ENCODE measurements at regions not wholly inside any gene's neighbourhood (a gene's known extent, or its start where the extent isn't known, plus 50 kb on each side); places are given as distances from the start of the nearest gene placed in this dataset.

- H3K9me3 ChIP-seq (ENCODE audit: control insufficient read depth, low read depth, low read length): no peaks in the 10 kb centered on the region
- H3K36me3 ChIP-seq (ENCODE audit: control insufficient read depth, insufficient read depth, low read length): no peaks in the 10 kb centered on the region
- H3K4me3 ChIP-seq (ENCODE audit: low read length): no peak overlapping the region
- no peaks in the 10 kb centered on the region for H3K4me1 ChIP-seq (ENCODE audit: control insufficient read depth, insufficient read depth, low read length)
- no CpG with 5 or more reads among the region's 21 CpGs for WGBS (ENCODE audit: insufficient coverage, low lambda C conversion rate)
- no peak overlapping the region for H3K27ac ChIP-seq (ENCODE audit: low read length)
- DNase-seq: no peak
- no peaks in the 10 kb centered on the region for H3K27me3 ChIP-seq (ENCODE audit: control insufficient read depth, insufficient read depth, low read length)
Observed at GRCh38 chr2:103361712-103362111, 599.9 kb downstream of the TMEM182 start.

DNA sequence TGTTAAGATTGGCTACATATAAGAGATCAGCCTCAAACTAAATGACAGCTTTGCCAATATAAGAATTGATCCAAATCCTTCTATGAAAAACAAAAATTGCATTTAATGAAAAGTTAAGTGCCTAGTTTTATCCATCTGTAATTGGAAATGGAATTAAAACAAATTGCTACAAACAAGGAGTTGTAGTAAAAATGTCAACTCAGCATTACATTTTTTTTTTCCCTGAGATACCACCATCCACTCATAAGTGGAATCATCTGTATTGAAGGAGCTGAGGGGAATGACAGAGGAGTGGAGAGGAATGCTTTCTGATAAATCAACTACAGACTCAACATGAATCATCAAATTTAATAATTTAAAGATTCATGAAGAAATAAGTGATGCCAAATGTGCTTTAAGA lies 601.8 kb downstream of the TMEM182 start:
- H3K27me3 ChIP-seq (ENCODE audit: control insufficient read depth, insufficient read depth, low read length): no peaks in the 10 kb centered on the region

DNA sequence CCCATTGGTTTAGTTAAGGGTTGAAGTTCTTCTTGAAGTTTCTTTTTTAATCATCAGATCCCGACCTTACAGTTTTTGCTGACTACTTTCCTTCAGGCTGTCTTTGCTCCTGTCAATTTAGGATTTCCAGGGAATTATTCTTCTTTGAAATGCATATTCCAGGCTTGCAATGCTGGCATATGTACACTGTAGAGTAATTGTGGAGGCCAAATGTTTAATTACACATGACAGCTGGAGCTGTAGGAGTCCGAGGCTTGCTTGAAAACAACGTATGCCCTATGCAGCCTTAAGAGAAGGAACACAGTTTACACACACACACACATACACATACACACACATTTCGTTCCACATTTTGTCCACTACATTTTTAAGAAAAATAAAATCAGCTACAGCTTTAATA lies 602.3 kb downstream of the TMEM182 start:
- Histone ChIP-seq H3K9me3 (ENCODE audit: control insufficient read depth, low read depth, low read length) (no peaks in the 10 kb centered on the region), H3K4me1 (ENCODE audit: control insufficient read depth, insufficient read depth, low read length) (no peaks in the 10 kb centered on the region), H3K4me3 (ENCODE audit: low read length) (no peak overlapping the region), H3K36me3 (ENCODE audit: control insufficient read depth, insufficient read depth, low read length) (no peaks in the 10 kb centered on the region), H3K27ac (ENCODE audit: low read length) (no peak overlapping the region), H3K27me3 (ENCODE audit: control insufficient read depth, insufficient read depth, low read length) (no peaks in the 10 kb centered on the region)
- WGBS (ENCODE audit: insufficient coverage, low lambda C conversion rate): no CpG with 5 or more reads among the region's 4 CpGs
- no peak for DNase-seq

More for the DNA sequence above, 601.8 kb downstream of the TMEM182 start:
- Histone ChIP-seq H3K4me3 (ENCODE audit: low read length) (no peak overlapping the region), H3K9me3 (ENCODE audit: control insufficient read depth, low read depth, low read length) (no peaks in the 10 kb centered on the region), H3K27ac (ENCODE audit: low read length) (no peak overlapping the region), H3K36me3 (ENCODE audit: control insufficient read depth, insufficient read depth, low read length) (no peaks in the 10 kb centered on the region), H3K4me1 (ENCODE audit: control insufficient read depth, insufficient read depth, low read length) (no peaks in the 10 kb centered on the region)
- no peak for DNase-seq

DNA sequence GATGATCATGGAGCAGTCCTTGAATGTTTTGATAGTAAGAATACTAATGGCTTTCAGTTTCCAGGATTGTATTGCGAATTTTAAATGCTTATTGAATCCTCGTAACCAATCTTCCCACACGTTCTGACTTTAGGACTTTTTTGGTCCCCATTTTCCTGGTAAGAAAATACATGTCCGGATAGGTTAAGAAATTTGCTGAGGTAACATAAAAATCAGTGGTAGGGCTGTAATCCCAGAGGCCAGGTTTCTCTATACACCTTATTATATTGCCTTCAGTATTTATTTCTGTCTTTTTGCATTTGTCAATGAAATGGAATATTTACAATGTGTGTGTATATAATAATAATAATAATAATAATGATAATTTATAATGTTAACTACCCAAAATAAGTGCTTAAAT lies 603.2 kb downstream of the TMEM182 start:
- Histone ChIP-seq H3K9me3 (ENCODE audit: control insufficient read depth, low read depth, low read length) (no peaks in the 10 kb centered on the region), H3K27ac (ENCODE audit: low read length) (no peak overlapping the region), H3K4me1 (ENCODE audit: control insufficient read depth, insufficient read depth, low read length) (no peaks in the 10 kb centered on the region), H3K36me3 (ENCODE audit: control insufficient read depth, insufficient read depth, low read length) (no peaks in the 10 kb centered on the region), H3K4me3 (ENCODE audit: low read length) (no peak overlapping the region), H3K27me3 (ENCODE audit: control insufficient read depth, insufficient read depth, low read length) (no peaks in the 10 kb centered on the region)
- WGBS (ENCODE audit: insufficient coverage, low lambda C conversion rate): 92% methylated on average over 3 of the region's 4 CpGs
- no peak for DNase-seq

DNA sequence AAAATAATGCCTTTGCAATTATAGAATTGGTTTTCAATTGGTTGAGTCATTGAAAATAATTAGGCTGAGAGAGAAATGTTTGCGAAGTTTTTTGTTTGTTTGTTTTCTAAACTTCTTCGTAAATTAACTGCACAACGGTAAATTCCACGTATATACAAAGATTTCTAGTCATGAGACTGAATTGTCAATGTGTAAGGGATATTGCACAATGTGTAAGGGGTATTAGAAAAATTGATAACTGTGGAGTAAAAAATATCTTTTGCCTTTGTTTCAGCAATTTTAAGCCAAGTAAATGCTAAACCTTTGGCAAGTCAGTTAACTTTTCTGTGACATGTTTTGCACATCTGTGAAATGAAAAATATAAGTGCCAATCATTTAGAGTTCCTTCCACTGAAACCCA lies 606.0 kb downstream of the TMEM182 start:
- H3K27ac ChIP-seq (ENCODE audit: low read length): no peak overlapping the region
- H3K9me3 ChIP-seq (ENCODE audit: control insufficient read depth, low read depth, low read length): no peaks in the 10 kb centered on the region
- no peak for DNase-seq
- H3K4me3 ChIP-seq (ENCODE audit: low read length): no peak overlapping the region
- no peaks in the 10 kb centered on the region for H3K36me3 ChIP-seq (ENCODE audit: control insufficient read depth, insufficient read depth, low read length)
- 100% methylated on average over 4 of the region's 4 CpGs for WGBS (ENCODE audit: insufficient coverage, low lambda C conversion rate)
- no peaks in the 10 kb centered on the region for H3K27me3 ChIP-seq (ENCODE audit: control insufficient read depth, insufficient read depth, low read length)
- no peaks in the 10 kb centered on the region for H3K4me1 ChIP-seq (ENCODE audit: control insufficient read depth, insufficient read depth, low read length)

DNA sequence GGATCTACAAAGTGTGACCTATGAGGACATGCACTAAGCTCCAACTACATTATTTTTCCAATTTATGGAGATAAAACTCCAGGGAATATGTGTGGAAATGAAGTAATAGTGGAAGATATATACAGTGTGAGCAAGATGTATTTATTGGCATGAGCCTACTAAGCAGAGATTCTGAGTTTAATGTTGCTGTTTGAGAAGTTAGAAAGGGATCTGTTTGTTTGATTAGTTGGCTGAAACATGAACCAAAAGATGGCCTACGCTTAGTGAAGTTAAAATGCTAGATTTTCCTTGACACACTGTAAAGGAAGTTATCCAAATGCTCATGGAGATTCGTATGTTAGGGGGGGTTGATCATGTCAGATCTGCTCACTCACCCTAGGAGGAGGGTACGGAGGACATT lies 621.7 kb downstream of the TMEM182 start:
- no peak for DNase-seq
- no CpG with 5 or more reads among the region's 3 CpGs for WGBS (ENCODE audit: insufficient coverage, low lambda C conversion rate)

DNA sequence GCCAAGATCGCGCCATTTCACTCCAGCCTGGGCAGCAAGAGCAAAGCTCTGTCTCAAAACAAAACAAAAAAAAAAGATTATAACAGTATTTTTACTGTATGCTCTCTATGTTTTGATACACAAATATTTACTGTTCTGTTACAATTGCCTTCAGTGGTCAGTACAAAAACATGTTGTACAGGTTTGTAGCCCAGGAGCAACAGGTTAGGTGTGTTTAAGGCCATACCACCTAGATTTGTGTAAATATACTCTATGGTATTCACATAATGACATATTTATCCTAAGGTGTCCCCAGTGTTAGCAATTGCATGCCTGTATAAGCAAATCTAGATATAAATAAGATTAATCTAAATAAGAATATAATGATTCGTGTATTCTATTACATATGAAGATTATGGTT lies 625.0 kb downstream of the TMEM182 start:
- no peaks in the 10 kb centered on the region for H3K36me3 ChIP-seq (ENCODE audit: control insufficient read depth, insufficient read depth, low read length)
- WGBS (ENCODE audit: insufficient coverage, low lambda C conversion rate): no CpG with 5 or more reads among the region's 3 CpGs
- no peak for DNase-seq
- H3K4me1 ChIP-seq (ENCODE audit: control insufficient read depth, insufficient read depth, low read length): no peaks in the 10 kb centered on the region
- no peak overlapping the region for H3K27ac ChIP-seq (ENCODE audit: low read length)
- no peak overlapping the region for H3K4me3 ChIP-seq (ENCODE audit: low read length)
- no peaks in the 10 kb centered on the region for H3K27me3 ChIP-seq (ENCODE audit: control insufficient read depth, insufficient read depth, low read length)
- H3K9me3 ChIP-seq (ENCODE audit: control insufficient read depth, low read depth, low read length): no peaks in the 10 kb centered on the region

More for the DNA sequence above, 621.7 kb downstream of the TMEM182 start:
- Histone ChIP-seq H3K27me3 (ENCODE audit: control insufficient read depth, insufficient read depth, low read length) (no peaks in the 10 kb centered on the region), H3K36me3 (ENCODE audit: control insufficient read depth, insufficient read depth, low read length) (no peaks in the 10 kb centered on the region), H3K4me1 (ENCODE audit: control insufficient read depth, insufficient read depth, low read length) (no peaks in the 10 kb centered on the region), H3K9me3 (ENCODE audit: control insufficient read depth, low read depth, low read length) (no peaks in the 10 kb centered on the region), H3K27ac (ENCODE audit: low read length) (no peak overlapping the region), H3K4me3 (ENCODE audit: low read length) (no peak overlapping the region)

DNA sequence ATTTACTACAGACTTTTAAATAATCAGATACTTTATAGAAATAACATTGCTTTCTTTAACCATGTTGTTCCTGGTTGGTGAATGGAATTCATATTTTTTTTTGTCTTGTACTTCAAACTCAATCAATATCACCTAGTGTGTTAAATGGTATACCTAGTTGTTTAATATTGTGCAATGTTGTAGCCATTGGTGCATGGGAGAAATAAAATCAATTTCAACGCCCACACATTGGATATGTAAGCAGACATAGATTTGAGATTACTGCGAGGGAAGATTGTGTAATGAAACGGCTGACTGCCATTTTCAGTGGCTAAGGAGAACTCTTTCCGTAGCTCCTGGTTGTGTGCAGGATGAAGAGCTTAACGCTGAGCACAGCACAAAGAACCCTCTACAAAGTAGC lies 626.1 kb downstream of the TMEM182 start:
- no CpG with 5 or more reads among the region's 5 CpGs for WGBS (ENCODE audit: insufficient coverage, low lambda C conversion rate)
- no peaks in the 10 kb centered on the region for H3K4me1 ChIP-seq (ENCODE audit: control insufficient read depth, insufficient read depth, low read length)
- H3K27ac ChIP-seq (ENCODE audit: low read length): no peak overlapping the region
- H3K9me3 ChIP-seq (ENCODE audit: control insufficient read depth, low read depth, low read length): no peaks in the 10 kb centered on the region
- DNase-seq: no peak
- no peak overlapping the region for H3K4me3 ChIP-seq (ENCODE audit: low read length)
- H3K36me3 ChIP-seq (ENCODE audit: control insufficient read depth, insufficient read depth, low read length): no peaks in the 10 kb centered on the region
- H3K27me3 ChIP-seq (ENCODE audit: control insufficient read depth, insufficient read depth, low read length): no peaks in the 10 kb centered on the region

- DNase-seq: no peak
- Histone ChIP-seq H3K27me3 (ENCODE audit: control insufficient read depth, insufficient read depth, low read length) (no peaks in the 10 kb centered on the region), H3K36me3 (ENCODE audit: control insufficient read depth, insufficient read depth, low read length) (no peaks in the 10 kb centered on the region), H3K4me3 (ENCODE audit: low read length) (no peak overlapping the region), H3K9me3 (ENCODE audit: control insufficient read depth, low read depth, low read length) (no peaks in the 10 kb centered on the region), H3K27ac (ENCODE audit: low read length) (no peak overlapping the region), H3K4me1 (ENCODE audit: control insufficient read depth, insufficient read depth, low read length) (no peaks in the 10 kb centered on the region)
- WGBS (ENCODE audit: insufficient coverage, low lambda C conversion rate): no CpG with 5 or more reads among the region's 1 CpG
Observed at GRCh38 chr2:103396152-103396551, 634.3 kb downstream of the TMEM182 start.

- H3K27ac ChIP-seq (ENCODE audit: low read length): no peak overlapping the region
- no peak overlapping the region for H3K4me3 ChIP-seq (ENCODE audit: low read length)
- H3K36me3 ChIP-seq (ENCODE audit: control insufficient read depth, insufficient read depth, low read length): no peaks in the 10 kb centered on the region
- H3K27me3 ChIP-seq (ENCODE audit: control insufficient read depth, insufficient read depth, low read length): no peaks in the 10 kb centered on the region
- peak; percentile 60 to 76 for DNase-seq
- H3K9me3 ChIP-seq (ENCODE audit: control insufficient read depth, low read depth, low read length): no peaks in the 10 kb centered on the region
- no peaks in the 10 kb centered on the region for H3K4me1 ChIP-seq (ENCODE audit: control insufficient read depth, insufficient read depth, low read length)
- no CpG with 5 or more reads among the region's 4 CpGs for WGBS (ENCODE audit: insufficient coverage, low lambda C conversion rate)
Observed at GRCh38 chr2:103401621-103402020, 639.8 kb downstream of the TMEM182 start.

DNA sequence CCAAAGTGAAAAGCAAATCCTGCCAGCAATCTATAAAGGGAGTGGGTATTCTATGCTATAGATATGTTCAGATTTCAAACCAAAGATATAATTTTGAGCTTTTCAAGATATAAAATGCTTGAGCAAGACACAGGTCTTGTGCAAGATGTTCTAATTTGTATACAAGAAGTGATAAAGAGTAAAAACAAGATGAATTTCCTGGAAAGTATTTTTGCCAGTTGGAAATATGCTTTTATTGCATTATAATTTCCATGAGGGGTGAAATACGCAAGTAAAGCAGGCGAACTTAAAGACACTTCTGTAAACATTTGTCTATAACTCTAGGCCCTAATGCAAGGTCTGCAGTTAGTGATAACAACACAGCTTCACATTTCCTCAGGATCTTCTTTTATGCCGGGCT lies 640.5 kb downstream of the TMEM182 start:
- no peak overlapping the region for H3K27ac ChIP-seq (ENCODE audit: low read length)
- no peak for DNase-seq
- no peaks in the 10 kb centered on the region for H3K27me3 ChIP-seq (ENCODE audit: control insufficient read depth, insufficient read depth, low read length)
- no peaks in the 10 kb centered on the region for H3K36me3 ChIP-seq (ENCODE audit: control insufficient read depth, insufficient read depth, low read length)
- 90% methylated on average over 2 of the region's 3 CpGs for WGBS (ENCODE audit: insufficient coverage, low lambda C conversion rate)
- H3K9me3 ChIP-seq (ENCODE audit: control insufficient read depth, low read depth, low read length): no peaks in the 10 kb centered on the region
- no peaks in the 10 kb centered on the region for H3K4me1 ChIP-seq (ENCODE audit: control insufficient read depth, insufficient read depth, low read length)
- no peak overlapping the region for H3K4me3 ChIP-seq (ENCODE audit: low read length)

Measured in large intestine (tissue), 3 donors.